Panc1 (cell line): ENCODE measurements at regions not wholly inside any gene's neighbourhood (a gene's known extent, or its start where the extent isn't known, plus 50 kb on each side); places are given as distances from the start of the nearest gene placed in this dataset.

Source experiments
- ATAC-seq: fragments of 200-7000 bp; cut with Tn5 transposase; 2 replicates; pipeline ENCODE4 v1.9.1; 2020; ENCODE audit warnings: mild to moderate bottlenecking, moderate library complexity
- BruUV-seq: library from RNA; stranded (reverse); fragments of 400-500 nt; replicated peaks from 2 replicates; lab custom pipeline; 2021; lab: Mats Ljungman, UMichigan
- CTCF ChIA-PET: fragments of 300-600 bp; sonication (Branson Sonifier 250); formaldehyde crosslinking; loops from one replicate; lab custom pipeline; 2022; ENCODE audit warnings: antibody characterized with exemption; lab: Charles Lee
- POLR2A ChIA-PET: fragments of 300-600 bp; sonication (Branson Sonifier 250); formaldehyde crosslinking; loops from one replicate; lab custom pipeline; 2022; ENCODE audit warnings: antibody characterized with exemption; lab: Charles Lee
- DNase-seq: peaks from one replicate; pipeline ENCODE4 v3.0.0-alpha.2; 2010; ENCODE audit warnings: low read depth, low spot score
- H3K27ac ChIP-seq: 2 replicates; pipeline ENCODE4 v1.5.1; 2011; ENCODE audit warnings: mild to moderate bottlenecking, low read length, inconsistent platforms
- H3K27me3 ChIP-seq: fragments of 200-500 bp; sonication (Bioruptor generic); 2 replicates; pipeline ENCODE4 v1.6.0; 2014; ENCODE audit warnings: low read length, inconsistent platforms; ENCODE audit not compliant: control insufficient read depth, insufficient read depth
- H3K36me3 ChIP-seq: fragments of 200-500 bp; sonication (Bioruptor generic); 2 replicates; pipeline ENCODE4 v1.5.1; 2014; ENCODE audit warnings: inconsistent platforms, mild to moderate bottlenecking, low read length, moderate library complexity; ENCODE audit not compliant: control insufficient read depth, insufficient read depth
- H3K4me1 ChIP-seq: 2 replicates; pipeline ENCODE4 v1.5.1; 2011; ENCODE audit warnings: inconsistent platforms, mild to moderate bottlenecking, low read length, moderate library complexity; ENCODE audit not compliant: control insufficient read depth, insufficient read depth
- H3K4me3 ChIP-seq, 2 experiments: 2 replicates each; pipeline ENCODE4 v1.5.1; 2011 to 2012; ENCODE audit warnings: low read depth in 2 of 2, low read length in 2 of 2, mild to moderate bottlenecking in 2 of 2, inconsistent platforms in 1 of 2, moderate library complexity in 1 of 2
- H3K9me3 ChIP-seq: fragments of 200-500 bp; sonication (Bioruptor generic); 2 replicates; pipeline ENCODE4 v1.5.1; 2014; ENCODE audit warnings: low read depth, mild to moderate bottlenecking, inconsistent platforms, low read length, moderate library complexity; ENCODE audit not compliant: control insufficient read depth, insufficient read depth
- CTCF ChIP-seq: fragments of 450-650 bp; IDR thresholded peaks from 2 replicates; pipeline ENCODE4 v1.5.1; 2017; ENCODE audit warnings: mild to moderate bottlenecking
- POLR2AphosphoS5 ChIP-seq: IDR thresholded peaks from 2 replicates; pipeline ENCODE4 v1.6.1; 2012; ENCODE audit warnings: mild to moderate bottlenecking, low read depth, low read length, moderate library complexity
- REST ChIP-seq, 2 experiments: IDR thresholded peaks; 2 replicates each; pipeline ENCODE4 v1.6.1; 2011 to 2012; ENCODE audit warnings: low read depth in 2 of 2, control low read depth in 1 of 2, low read length in 1 of 2, mild to moderate bottlenecking in 1 of 2, moderate library complexity in 1 of 2; ENCODE audit not compliant: insufficient read depth in 1 of 2
- SIN3A ChIP-seq: IDR thresholded peaks from 2 replicates; pipeline ENCODE4 v1.6.1; 2012; ENCODE audit warnings: low read depth, mild to moderate bottlenecking, low read length, moderate library complexity, borderline replicate concordance; ENCODE audit not compliant: insufficient read depth
- TCF7L2 ChIP-seq: IDR thresholded peaks from 2 replicates; pipeline ENCODE4 v1.6.1; 2011; ENCODE audit warnings: mild to moderate bottlenecking, low read depth, low read length, inconsistent platforms
- in situ Hi-C: cut with HindIII; loops from 2 replicates; pipeline ENCODE4 v1.10.0; 2016; ENCODE audit warnings: low sequenced_read_pairs, low pct_unique_long_range_greater_than_20kb
- intact Hi-C: fragments of 100-400 bp; cut with micrococcal nuclease; formaldehyde crosslinking; loops from one replicate; pipeline ENCODE4 v1.10.0; 2022; ENCODE audit not compliant: unreplicated experiment

- DNase-seq (no peak), ATAC-seq (no peak)
- in situ Hi-C loops (no loop called here), intact Hi-C loops (no loop called here)
- TF ChIP-seq TCF7L2, result no peak
- TF ChIP-seq REST (IDR thresholded peaks at IDR 0.05; ENCODE audit: insufficient read depth in 1 of 2, low read depth in 2 of 2, low read length in 1 of 2), result no peak
- no peak for TF ChIP-seq SIN3A
- no peak for TF ChIP-seq POLR2AphosphoS5
- TF ChIP-seq CTCF, result no peak
- Histone ChIP-seq H3K4me1 (no peaks in the 10 kb centered on the region), H3K27ac (no peak overlapping the region), H3K4me3 (no peak overlapping the region), H3K9me3 (no peaks in the 10 kb centered on the region), H3K27me3 (no peaks in the 10 kb centered on the region; the same call in 1 of the 2 replicates), H3K36me3 (no peaks in the 10 kb centered on the region; the same call in 1 of the 2 replicates)
- BruUV-seq, result no TSS peak
- POLR2A ChIA-PET, result no interaction called here
- CTCF ChIA-PET, result no interaction called here
These were observed 233.6 kb upstream of the PPP1R3A start for GRCh38 chr7:114152314-114152938.

GRCh38 chr7:114151777-114152176 lies 233.0 kb upstream of the PPP1R3A start:
- Histone ChIP-seq H3K4me3 (no peak overlapping the region), H3K9me3 (no peaks in the 10 kb centered on the region), H3K4me1 (no peaks in the 10 kb centered on the region), H3K27ac (no peak overlapping the region), H3K36me3 (no peaks in the 10 kb centered on the region; the same call in 1 of the 2 replicates), H3K27me3 (no peaks in the 10 kb centered on the region; the same call in 1 of the 2 replicates)
- ChIA-PET CTCF (no interaction called here), POLR2A (no interaction called here)
- ATAC-seq (no peak), DNase-seq (no peak)
- TF ChIP-seq TCF7L2 (no peak), CTCF (no peak), POLR2AphosphoS5 (no peak), SIN3A (no peak)
- in situ Hi-C loops, result no loop called here
- intact Hi-C loops, result no loop called here
- no TSS peak for BruUV-seq
